NK-92 (cell line): ENCODE measurements at regions not wholly inside any gene's neighbourhood (a gene's known extent, or its start where the extent isn't known, plus 50 kb on each side); places are given as distances from the start of the nearest gene placed in this dataset.
A peak's percentile ranks its signal among the peaks of the same experiment; 100 is the strongest.

Experiments
- DNase-seq: peaks from one replicate; lab custom pipeline; 2025; ENCODE audit not compliant: unreplicated experiment; lab: John Stamatoyannopoulos, UW

- no peak for DNase-seq
Measured at GRCh38 chr6:159118924-159119323, 50.3 kb upstream of the FNDC1 start.

GRCh38 chr6:159117563-159117962 is 51.6 kb upstream of the FNDC1 start:
- no peak for DNase-seq

GRCh38 chr6:159117046-159117445 is 52.2 kb upstream of the FNDC1 start:
- no peak for DNase-seq

GRCh38 chr6:159116343-159116742 is 52.9 kb upstream of the FNDC1 start:
- no peak for DNase-seq

GRCh38 chr6:159114569-159114968 is 54.6 kb upstream of the FNDC1 start:
- no peak for DNase-seq

- no peak for DNase-seq
Measured at GRCh38 chr6:159113223-159113622, 56.0 kb upstream of the FNDC1 start.

GRCh38 chr6:159112714-159113113 is 56.5 kb upstream of the FNDC1 start:
- DNase-seq: no peak

GRCh38 chr6:159110748-159111147 is 58.5 kb upstream of the FNDC1 start:
- no peak for DNase-seq

GRCh38 chr6:159110013-159110412 is 59.2 kb upstream of the FNDC1 start:
- DNase-seq: no peak

- no peak for DNase-seq
Measured at GRCh38 chr6:159109391-159109790, 59.8 kb upstream of the FNDC1 start.

GRCh38 chr6:159108426-159108985 is 60.7 kb upstream of the FNDC1 start:
- no peak for DNase-seq

- DNase-seq: no peak
Measured at GRCh38 chr6:159107451-159108260, 61.5 kb upstream of the FNDC1 start.

GRCh38 chr6:159106627-159107241 is 61.9 kb upstream of the TAGAP start:
- peak; percentile 43 for DNase-seq

- no peak for DNase-seq
Measured at GRCh38 chr6:159105716-159106115, 60.9 kb upstream of the TAGAP start.

- DNase-seq: no peak
Measured at GRCh38 chr6:159104931-159105330, 60.1 kb upstream of the TAGAP start.

- no peak for DNase-seq
Measured at GRCh38 chr6:159104163-159104925, 59.6 kb upstream of the TAGAP start.

- DNase-seq: no peak
Measured at GRCh38 chr6:159103396-159104162, 58.8 kb upstream of the TAGAP start.

GRCh38 chr6:159102373-159103160 is 57.8 kb upstream of the TAGAP start:
- no peak for DNase-seq

GRCh38 chr6:159101656-159102055 is 56.9 kb upstream of the TAGAP start:
- DNase-seq: no peak
